Tibial nerve (tissue), 3 donors: ENCODE measurements at regions not wholly inside any gene's neighbourhood (a gene's known extent, or its start where the extent isn't known, plus 50 kb on each side); places are given as distances from the start of the nearest gene placed in this dataset.

ENCODE experiments used
- CTCF ChIP-seq, 5 experiments: fragments of 200-600 bp in 3 of 5; fragments of 450-650 bp in 2 of 5; sonication (generic) in 3 of 5; IDR thresholded peaks; one replicate each; pipeline ENCODE4 v1.5.1; 2016 to 2019; ENCODE audit warnings: antibody characterized with exemption in 5 of 5, mild to moderate bottlenecking in 3 of 5, moderate library complexity in 2 of 5
- POLR2A ChIP-seq, 2 donors: fragments of 450-650 bp; IDR thresholded peaks; one replicate each; pipeline ENCODE4 v1.6.1; 2017; ENCODE audit warnings: antibody characterized with exemption in 2 of 2, mild to moderate bottlenecking in 2 of 2, moderate library complexity in 2 of 2

GRCh38 chr4:173821036-173821435 lies 291.0 kb upstream of the HAND2 start:
- TF ChIP-seq POLR2A (IDR thresholded peaks at IDR 0.05), result no peak
- TF ChIP-seq CTCF (IDR thresholded peaks at IDR 0.05), result no peak
